Gastrocnemius medialis (tissue), 4 donors: ENCODE measurements at regions not wholly inside any gene's neighbourhood (a gene's known extent, or its start where the extent isn't known, plus 50 kb on each side); places are given as distances from the start of the nearest gene placed in this dataset.
"Not testable (repeated sequence)": the region's sequence is repeated elsewhere in the genome, so short reads cannot be mapped to it uniquely, and the experiment has no call there.

Experiments used
- CTCF ChIP-seq, 5 experiments: fragments of 450-650 bp in 3 of 5; fragments of 200-600 bp in 2 of 5; sonication (generic) in 2 of 5; IDR thresholded peaks in 4 of 5; conservative IDR thresholded peaks in 1 of 5; 1 replicate in 4 of 5; 2 replicates in 1 of 5; pipeline ENCODE4 v1.5.1; 2016 to 2019; ENCODE audit warnings: antibody characterized with exemption in 5 of 5, mild to moderate bottlenecking in 3 of 5, moderate library complexity in 3 of 5
- POLR2A ChIP-seq, 2 donors: fragments of 450-650 bp; IDR thresholded peaks; one replicate each; pipeline ENCODE4 v1.6.1; 2017; ENCODE audit warnings: antibody characterized with exemption in 2 of 2, mild to moderate bottlenecking in 2 of 2, moderate library complexity in 2 of 2

GRCh38 chr2:160832381-160832780 is 327.8 kb upstream of the TANK start:
- not testable (repeated sequence) for TF ChIP-seq CTCF (IDR thresholded peaks at IDR 0.05 in 4 of 5, conservative IDR thresholded peaks at IDR 0.05 in 1 of 5); POLR2A (IDR thresholded peaks at IDR 0.05)
